GM19395 (cell line): ENCODE measurements at regions not wholly inside any gene's neighbourhood (a gene's known extent, or its start where the extent isn't known, plus 50 kb on each side); places are given as distances from the start of the nearest gene placed in this dataset.
"Not testable (repeated sequence)": the region's sequence is repeated elsewhere in the genome, so short reads cannot be mapped to it uniquely, and the experiment has no call there.

Source experiments
- ATAC-seq: cut with Tn5 transposase; IDR thresholded peaks from one replicate; pipeline ENCODE4 v1.9.1; 2021; ENCODE audit warnings: mild to moderate bottlenecking, moderate library complexity; ENCODE audit not compliant: unreplicated experiment

- not testable (repeated sequence) for ATAC-seq
These were observed 136.1 kb upstream of the ZNF322 start for GRCh38 chr6:26795474-26796307.

GRCh38 chr6:26799903-26800633 is 140.5 kb upstream of the ZNF322 start:
- not testable (repeated sequence) for ATAC-seq

- not testable (repeated sequence) for ATAC-seq
These were observed 144.2 kb upstream of the ZNF322 start for GRCh38 chr6:26803762-26804161.

GRCh38 chr6:26811486-26812116 is 152.1 kb upstream of the ZNF322 start:
- not testable (repeated sequence) for ATAC-seq

GRCh38 chr6:26818640-26819225 is 159.2 kb upstream of the ZNF322 start:
- ATAC-seq: not testable (repeated sequence)

GRCh38 chr6:26827965-26828364 is 168.4 kb upstream of the ZNF322 start:
- ATAC-seq: not testable (repeated sequence)

GRCh38 chr6:26829480-26829879 is 169.9 kb upstream of the ZNF322 start:
- ATAC-seq: not testable (repeated sequence)

- ATAC-seq: not testable (repeated sequence)
These were observed 171.4 kb upstream of the ZNF322 start for GRCh38 chr6:26830992-26831391.

GRCh38 chr6:26835707-26836106 is 176.2 kb upstream of the ZNF322 start:
- not testable (repeated sequence) for ATAC-seq

GRCh38 chr6:26836657-26837056 is 177.1 kb upstream of the ZNF322 start:
- not testable (repeated sequence) for ATAC-seq

- ATAC-seq: not testable (repeated sequence)
These were observed 185.3 kb upstream of the ZNF322 start for GRCh38 chr6:26844823-26845222.

- not testable (repeated sequence) for ATAC-seq
These were observed 197.7 kb upstream of the ZNF322 start for GRCh38 chr6:26857289-26857688.

GRCh38 chr6:26859067-26859770 is 199.7 kb upstream of the ZNF322 start:
- ATAC-seq: not testable (repeated sequence)

GRCh38 chr6:26859771-26860163 is 200.2 kb upstream of the ZNF322 start:
- ATAC-seq: not testable (repeated sequence)

- not testable (repeated sequence) for ATAC-seq
These were observed 202.4 kb upstream of the ZNF322 start for GRCh38 chr6:26861913-26862312.

- ATAC-seq: not testable (repeated sequence)
These were observed 204.1 kb upstream of the ZNF322 start for GRCh38 chr6:26863641-26864040.

- ATAC-seq: not testable (repeated sequence)
These were observed 239.2 kb upstream of the ZNF322 start for GRCh38 chr6:26898785-26899184.

- ATAC-seq: not testable (repeated sequence)
These were observed 264.7 kb upstream of the ZNF322 start for GRCh38 chr6:26924206-26924605.

- not testable (repeated sequence) for ATAC-seq
These were observed 268.6 kb upstream of the ZNF322 start for GRCh38 chr6:26928190-26928589.

GRCh38 chr6:26937258-26937657 is 277.7 kb upstream of the ZNF322 start:
- not testable (repeated sequence) for ATAC-seq
